ENCODE measurements at regions not wholly inside any gene's neighbourhood (a gene's known extent, or its start where the extent isn't known, plus 50 kb on each side); places are given as distances from the start of the nearest gene placed in this dataset.

GRCh38 chr2:195360242-195360641 is 296.8 kb upstream of the SLC39A10 start:
- TF ChIP-seq SRF (IDR thresholded peaks at IDR 0.05; ENCODE audit: low read depth, low read length), result no peak
- no peak for TF ChIP-seq CREB1 (IDR thresholded peaks at IDR 0.05)
- no peak for TF ChIP-seq CTCF (IDR thresholded peaks at IDR 0.05; ENCODE audit: control extremely low read depth in 1 of 3, insufficient read depth in 1 of 3, low read depth in 1 of 3, low read length in 3 of 3)
- no peak for TF ChIP-seq ATF2 (IDR thresholded peaks at IDR 0.05; ENCODE audit: low read length)
- no peak for TF ChIP-seq NANOG (IDR thresholded peaks at IDR 0.05; ENCODE audit: insufficient read depth, low read depth, low read length, poor library complexity, severe bottlenecking)
- TF ChIP-seq HDAC6 (IDR thresholded peaks at IDR 0.05; ENCODE audit: low read depth, low read length), result no peak
- TF ChIP-seq CBX8 (IDR thresholded peaks at IDR 0.05; ENCODE audit: borderline replicate concordance, low read depth, low read length), result no peak
- no peak for TF ChIP-seq GTF2F1 (IDR thresholded peaks at IDR 0.05; ENCODE audit: borderline replicate concordance, low read depth, low read length)
- no peak for TF ChIP-seq CBX5 (IDR thresholded peaks at IDR 0.05; ENCODE audit: low read depth, low read length)
